ENCODE measurements at regions not wholly inside any gene's neighbourhood (a gene's known extent, or its start where the extent isn't known, plus 50 kb on each side); places are given as distances from the start of the nearest gene placed in this dataset.

GRCh38 chr9:80605129-80605528 lies 1033.4 kb downstream of the TLE4 start:
- TF ChIP-seq POLR2A (IDR thresholded peaks at IDR 0.05) (no peak), CTCF (IDR thresholded peaks at IDR 0.05) (peak in 3 of 4 experiments; percentile 41 to 59 (median 59)), POLR2AphosphoS5 (IDR thresholded peaks at IDR 0.05) (no peak), EP300 (IDR thresholded peaks at IDR 0.05) (no peak)
- H3K36me3 ChIP-seq: no peaks in the 10 kb centered on the region
- H3K27ac ChIP-seq: no peak overlapping the region
- no peaks in the 10 kb centered on the region for H3K9me3 ChIP-seq
- H3K4me3 ChIP-seq: no peak overlapping the region
- 0 to 19% methylated on average over 2 of the region's 2 CpGs for WGBS, 2 donors (ENCODE audit: low coverage in 1 of 2)
- H3K27me3 ChIP-seq: no peaks in the 10 kb centered on the region
- peaks cover 0 to 8% (median 0%) of the 10 kb centered on the region in 3 donors for H3K4me1 ChIP-seq
- ATAC-seq: no peak

- Histone ChIP-seq H3K27me3 (no peaks in the 10 kb centered on the region), H3K9me3 (no peaks in the 10 kb centered on the region), H3K27ac (no peak overlapping the region), H3K4me3 (no peak overlapping the region), H3K36me3 (no peaks in the 10 kb centered on the region), H3K4me1 (peaks cover 0 to 8% (median 0%) of the 10 kb centered on the region in 3 donors)
- ATAC-seq: no peak
- TF ChIP-seq POLR2AphosphoS5 (IDR thresholded peaks at IDR 0.05) (no peak), EP300 (IDR thresholded peaks at IDR 0.05) (no peak)
- WGBS, 2 donors (ENCODE audit: low coverage in 1 of 2): 81 to 90% methylated on average over 2 to 5 of the region's 5 CpGs
These were observed 1030.5 kb downstream of the TLE4 start for GRCh38 chr9:80602291-80602690.

DNA sequence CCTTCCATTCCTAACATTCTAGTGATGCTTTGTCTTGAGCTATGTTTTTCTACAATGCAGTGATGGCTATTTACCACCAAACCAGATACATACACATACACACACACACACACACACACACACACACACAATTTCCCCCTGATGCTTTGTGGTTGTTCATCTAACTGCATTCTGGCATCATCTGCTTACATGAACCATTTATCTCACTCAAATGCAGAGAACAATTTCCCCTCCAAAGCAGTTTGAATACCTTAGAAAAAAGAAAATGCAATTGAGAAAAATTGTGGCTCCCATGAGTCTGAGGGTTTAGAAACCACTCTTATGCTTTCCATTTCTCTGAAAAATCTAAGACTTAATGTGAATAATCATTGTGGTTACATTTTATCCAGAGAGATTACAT lies 1024.8 kb downstream of the TLE4 start:
- no peaks in the 10 kb centered on the region for H3K27me3 ChIP-seq
- no peak for ATAC-seq
- no peak overlapping the region for H3K4me3 ChIP-seq
- no peaks in the 10 kb centered on the region for H3K4me1 ChIP-seq
- TF ChIP-seq POLR2AphosphoS5 (IDR thresholded peaks at IDR 0.05) (no peak), EP300 (IDR thresholded peaks at IDR 0.05) (no peak), CTCF (IDR thresholded peaks at IDR 0.05) (no peak), POLR2A (IDR thresholded peaks at IDR 0.05) (no peak)
- H3K9me3 ChIP-seq: no peaks in the 10 kb centered on the region
- no peaks in the 10 kb centered on the region for H3K36me3 ChIP-seq
- H3K27ac ChIP-seq: no peak overlapping the region

DNA sequence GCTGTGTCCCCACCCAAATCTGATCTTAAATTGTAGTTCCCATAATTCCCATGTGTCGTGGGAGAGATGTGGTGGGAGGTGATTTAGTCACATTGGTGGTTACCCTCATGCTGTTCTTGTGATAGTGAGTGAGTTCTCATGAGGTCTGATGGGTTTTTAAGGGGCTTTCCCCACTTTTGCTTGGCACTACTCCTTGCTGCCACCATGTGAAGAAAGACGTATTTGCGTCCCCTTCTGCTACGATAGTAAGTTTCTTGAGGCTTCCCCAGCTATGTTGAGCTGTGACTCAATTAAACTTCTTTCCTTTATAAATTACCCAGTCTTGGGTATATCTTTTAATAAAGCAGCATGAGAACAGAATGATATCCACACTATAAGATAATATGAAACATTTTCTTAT lies 1023.4 kb downstream of the TLE4 start:
- Histone ChIP-seq H3K27me3 (no peaks in the 10 kb centered on the region), H3K36me3 (no peaks in the 10 kb centered on the region), H3K9me3 (no peaks in the 10 kb centered on the region), H3K4me1 (no peaks in the 10 kb centered on the region), H3K27ac (no peak overlapping the region), H3K4me3 (no peak overlapping the region)
- TF ChIP-seq CTCF (IDR thresholded peaks at IDR 0.05) (no peak), POLR2AphosphoS5 (IDR thresholded peaks at IDR 0.05) (no peak), EP300 (IDR thresholded peaks at IDR 0.05) (no peak), POLR2A (IDR thresholded peaks at IDR 0.05) (no peak)
- WGBS, 2 donors (ENCODE audit: low coverage in 1 of 2): 100% methylated on average over 4 of the region's 4 CpGs
- no peak for ATAC-seq

GRCh38 chr9:80592413-80592812 lies 1020.6 kb downstream of the TLE4 start:
- Histone ChIP-seq H3K27ac (no peak overlapping the region), H3K4me1 (no peaks in the 10 kb centered on the region)

More at GRCh38 chr9:80592413-80592812, 1020.6 kb downstream of the TLE4 start:
- Histone ChIP-seq H3K27me3 (no peaks in the 10 kb centered on the region), H3K9me3 (no peaks in the 10 kb centered on the region), H3K4me3 (no peak overlapping the region), H3K36me3 (no peaks in the 10 kb centered on the region)
- TF ChIP-seq POLR2A (IDR thresholded peaks at IDR 0.05) (no peak), POLR2AphosphoS5 (IDR thresholded peaks at IDR 0.05) (no peak), EP300 (IDR thresholded peaks at IDR 0.05) (no peak), CTCF (IDR thresholded peaks at IDR 0.05) (no peak)
- no peak for ATAC-seq
